DMS153 (cell line): ENCODE measurements at regions not wholly inside any gene's neighbourhood (a gene's known extent, or its start where the extent isn't known, plus 50 kb on each side); places are given as distances from the start of the nearest gene placed in this dataset.

Experiments used
- DNase-seq: peaks from one replicate; lab custom pipeline; 2025; lab: John Stamatoyannopoulos, UW

DNA sequence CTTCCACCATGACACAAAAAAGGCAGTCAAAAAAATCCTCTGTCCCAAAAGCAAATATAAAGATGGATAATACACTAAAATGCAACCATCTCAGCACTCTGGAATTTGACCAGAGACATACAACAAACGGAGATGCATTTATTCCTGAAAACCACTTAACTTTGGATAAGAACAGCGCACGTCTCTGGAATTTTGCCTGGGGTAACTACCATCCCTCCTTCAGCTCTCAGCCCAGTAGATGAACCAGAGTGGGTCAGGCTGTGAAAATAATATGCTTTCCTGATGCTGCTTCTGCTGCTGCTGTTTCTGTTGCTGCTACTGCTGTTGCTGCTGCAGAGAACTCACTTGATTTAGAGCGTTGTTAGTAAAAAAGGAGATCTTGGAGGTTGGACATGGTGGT, 133.8 kb upstream of the ACVR2A start:
- DNase-seq: no peak

DNA sequence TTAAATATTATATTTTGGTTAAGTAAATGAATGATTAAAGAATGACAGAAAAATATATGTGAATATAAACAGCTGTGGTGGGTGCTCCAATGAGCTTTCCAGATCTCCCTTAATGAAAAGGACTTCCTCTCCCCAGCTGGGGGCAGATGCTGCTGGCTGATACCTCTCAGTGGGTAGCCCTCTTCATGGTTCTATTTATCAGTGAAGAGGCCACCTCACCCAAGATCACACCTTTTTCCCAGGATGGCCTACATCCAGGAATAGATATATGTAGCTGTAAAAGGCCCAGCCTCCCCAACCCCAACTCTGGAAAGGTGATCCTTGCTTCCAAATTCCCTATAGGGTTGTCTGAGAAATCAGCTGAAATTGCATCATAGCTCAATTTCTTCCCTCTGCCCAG, 135.2 kb upstream of the ACVR2A start:
- DNase-seq: no peak

DNA sequence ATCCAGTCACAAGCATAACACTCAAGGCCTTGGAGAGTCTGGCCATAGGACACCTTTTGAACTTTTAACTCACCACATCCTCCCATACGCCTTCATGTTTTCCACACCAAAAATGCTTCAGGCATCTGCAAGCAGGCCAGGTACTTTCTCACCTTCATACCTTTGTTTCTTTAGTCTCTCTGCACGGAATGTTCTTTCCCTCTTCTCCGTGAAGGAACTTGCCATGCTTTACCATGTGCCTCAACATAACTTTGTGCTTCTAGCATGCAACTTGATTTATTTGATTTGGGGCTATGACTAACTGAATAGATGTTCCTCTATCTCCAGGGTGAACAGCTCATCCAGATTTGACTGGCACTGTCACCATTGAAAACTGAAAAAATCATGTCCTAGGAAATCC, 141.7 kb upstream of the ACVR2A start:
- no peak for DNase-seq

DNA sequence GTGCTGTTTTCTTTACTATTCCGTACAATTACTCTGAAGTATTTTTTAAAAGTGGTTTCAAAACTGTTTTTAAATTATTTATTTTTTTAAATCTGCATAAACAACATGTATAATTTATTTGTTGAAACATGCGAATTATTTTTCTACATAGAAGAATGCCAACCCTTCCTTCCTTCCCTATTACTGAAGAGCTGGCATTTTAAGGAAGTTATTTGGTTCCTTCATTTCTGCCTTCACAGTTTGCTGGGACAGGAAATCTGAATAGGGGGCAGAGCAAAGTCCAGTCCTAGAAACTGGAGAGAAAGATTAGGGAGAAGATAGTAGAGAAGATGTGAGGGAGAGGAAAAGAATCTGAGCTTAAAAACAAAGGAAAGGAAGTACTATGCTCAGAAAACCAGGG, 146.7 kb upstream of the ACVR2A start:
- DNase-seq: no peak

DNA sequence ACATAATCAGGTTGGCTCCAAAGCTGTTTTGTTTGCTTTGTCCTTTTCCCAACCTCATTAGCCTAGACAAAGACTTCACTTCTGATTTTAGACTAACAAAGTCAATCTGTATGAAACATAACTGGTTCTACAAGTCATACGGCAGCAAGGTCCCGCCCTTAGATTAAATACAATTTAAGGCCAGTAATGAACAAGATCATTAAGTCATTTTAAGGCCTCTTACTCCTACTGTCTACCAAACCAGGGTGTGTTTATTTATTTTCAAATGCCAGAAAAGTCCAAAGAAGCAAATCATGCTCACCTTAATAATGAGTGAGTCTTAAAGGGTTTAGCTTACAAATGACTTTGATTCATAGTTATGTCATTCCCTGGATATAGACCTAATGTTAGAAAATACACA, 148.4 kb upstream of the ACVR2A start:
- DNase-seq: peak; percentile 59

DNA sequence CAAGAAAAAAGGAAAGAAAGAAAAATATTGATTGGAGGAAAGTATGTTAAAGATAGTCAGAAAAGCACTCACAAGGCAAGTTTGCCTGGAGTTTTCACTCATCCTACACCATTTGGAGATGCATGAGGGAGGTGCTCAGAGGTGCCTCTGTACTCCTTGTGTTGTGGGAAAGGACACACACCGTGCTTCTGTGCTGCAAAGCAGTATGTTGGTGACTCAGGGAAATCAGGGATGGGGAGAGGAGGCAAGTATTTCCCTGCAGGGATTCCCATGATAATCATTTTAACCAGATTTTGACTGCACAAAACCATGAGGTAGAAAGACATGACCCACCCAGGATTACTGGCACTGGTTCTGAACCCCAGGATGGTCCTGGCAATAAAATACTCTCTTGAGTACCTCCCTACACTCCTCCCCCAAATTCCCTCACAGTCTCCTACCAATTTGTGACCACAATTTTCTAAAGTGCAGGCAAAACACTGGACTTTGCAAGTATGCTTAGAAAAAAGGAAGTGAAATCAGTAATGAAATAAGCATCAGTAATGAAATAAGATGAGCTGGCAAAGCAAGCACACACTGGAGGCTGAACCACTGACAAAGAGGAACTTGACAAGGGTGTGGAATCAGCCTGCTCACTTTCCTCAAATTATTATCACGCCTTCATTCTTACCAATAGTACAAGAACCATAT, 155.5 kb upstream of the ACVR2A start:
- DNase-seq: no peak

DNA sequence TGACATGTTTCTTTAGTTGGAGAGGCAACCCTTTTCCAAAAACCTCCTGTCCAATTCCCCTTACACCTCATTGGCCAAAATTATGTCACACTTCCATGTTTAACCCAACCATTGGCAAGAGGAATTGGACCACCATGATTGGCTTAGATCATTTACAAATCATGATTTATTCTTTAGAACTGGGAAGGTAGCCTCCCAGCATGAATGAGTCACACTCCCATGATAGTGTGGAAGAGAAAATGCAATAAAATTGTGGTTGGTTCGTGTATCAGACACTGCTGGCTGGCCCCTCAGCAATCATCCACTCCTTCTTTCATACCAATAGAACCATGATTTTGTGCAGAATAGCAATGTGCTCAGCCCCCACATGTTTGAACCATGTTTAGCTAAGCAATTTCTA, 156.6 kb upstream of the ACVR2A start:
- DNase-seq: no peak

DNA sequence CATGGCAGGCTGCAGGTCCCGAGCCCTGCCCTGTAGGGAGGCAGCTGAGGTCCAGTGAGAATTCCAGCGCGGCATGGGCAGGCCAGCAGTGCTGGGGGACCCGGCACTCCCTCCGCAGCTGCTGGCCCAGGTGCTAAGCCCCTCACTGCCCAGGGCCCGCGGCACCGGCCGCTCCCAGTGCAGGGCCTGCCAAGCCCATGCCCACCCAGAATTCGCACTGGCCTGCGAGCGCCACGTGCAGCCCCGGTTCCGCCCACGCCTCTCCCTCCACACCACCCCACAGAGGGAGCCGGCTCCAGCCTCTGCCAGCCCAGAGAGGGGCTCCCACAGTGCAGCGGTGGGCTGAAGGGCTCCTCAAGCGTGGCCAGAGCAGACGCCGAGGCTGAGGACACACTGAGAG, 158.5 kb upstream of the ACVR2A start:
- DNase-seq: no peak

DNA sequence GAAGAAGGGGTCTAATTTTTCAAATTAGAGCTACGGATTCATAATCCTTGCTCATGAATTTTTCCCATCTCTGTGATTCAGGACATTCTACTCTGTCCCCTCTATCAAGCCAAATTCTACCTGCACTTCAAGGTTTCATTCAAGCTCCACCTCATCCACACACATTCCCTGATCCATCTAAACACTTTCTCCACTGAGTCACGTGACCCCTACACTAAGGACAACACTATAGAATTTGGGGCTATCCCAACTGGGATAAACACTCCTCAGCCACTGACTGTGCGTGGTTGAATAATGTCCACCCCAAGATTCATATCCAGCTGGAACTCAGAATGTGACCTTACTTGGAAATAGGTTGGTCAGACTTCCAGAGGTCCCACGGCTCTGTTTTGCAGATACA, 159.9 kb upstream of the ACVR2A start:
- DNase-seq: no peak

DNA sequence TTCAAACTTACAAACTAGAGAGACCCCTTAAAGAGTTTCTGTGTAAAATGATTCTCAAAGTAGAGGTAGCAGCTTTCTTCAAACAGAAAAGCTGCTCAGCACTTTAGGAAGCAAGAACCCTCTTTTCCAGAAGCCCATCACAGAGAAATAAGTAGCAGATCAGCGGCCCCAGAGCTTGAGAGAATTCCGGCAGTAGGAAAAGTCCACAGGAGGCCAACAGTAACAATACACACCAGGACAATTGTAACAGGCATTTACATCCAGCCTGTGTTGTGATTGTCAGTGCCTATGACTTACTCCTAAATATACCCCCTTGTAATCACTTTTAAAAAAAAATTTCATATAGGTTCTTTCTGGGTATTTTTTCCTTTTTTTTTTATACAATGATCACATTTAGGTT, 161.4 kb upstream of the ACVR2A start:
- no peak for DNase-seq

DNA sequence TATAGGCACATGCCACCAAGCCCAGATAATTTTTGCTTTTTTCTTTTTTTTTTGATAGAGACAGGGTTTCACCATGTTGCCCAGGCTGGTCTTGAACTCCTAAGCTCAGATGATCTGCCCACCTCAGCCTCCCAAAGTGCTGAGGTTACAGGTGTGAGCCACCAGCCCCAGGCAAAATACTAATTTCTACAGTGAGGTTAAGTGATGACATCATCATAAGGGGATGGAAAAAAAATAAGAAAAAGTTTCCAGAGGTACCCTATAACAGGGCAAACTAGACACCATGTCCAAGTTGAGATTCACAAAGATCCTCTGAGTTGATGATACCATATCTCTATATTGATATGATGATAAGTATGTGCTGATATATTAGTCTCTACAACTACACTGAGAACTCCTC, 163.7 kb upstream of the ACVR2A start:
- no peak for DNase-seq

DNA sequence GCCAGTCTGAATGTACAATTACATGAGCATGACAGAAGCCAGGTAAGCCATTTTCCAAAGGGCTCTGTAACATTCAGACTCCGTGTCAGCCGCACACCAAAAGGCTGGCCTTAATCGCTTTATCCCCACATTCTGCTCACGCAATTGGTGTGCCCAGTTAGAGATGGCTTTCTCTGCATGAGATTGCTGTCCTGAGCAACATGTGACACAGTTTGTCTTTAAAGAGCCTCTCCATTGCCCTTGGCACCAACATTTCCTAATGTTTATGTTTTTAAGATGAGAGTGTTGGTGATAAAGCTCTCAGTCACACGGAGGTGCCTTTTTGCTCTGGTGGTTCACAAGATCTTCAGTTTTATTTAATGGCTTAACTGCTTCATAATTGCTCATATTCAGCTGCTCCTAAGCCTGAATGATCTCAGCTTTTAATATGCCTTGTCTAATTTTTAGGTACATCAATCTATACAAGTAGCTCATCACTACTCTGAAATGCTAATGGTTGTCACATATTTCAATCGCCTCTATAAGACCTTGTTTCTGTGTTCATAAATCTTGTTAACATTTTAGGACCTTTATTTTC, 164.8 kb upstream of the ACVR2A start:
- peak; percentile 93 for DNase-seq

DNA sequence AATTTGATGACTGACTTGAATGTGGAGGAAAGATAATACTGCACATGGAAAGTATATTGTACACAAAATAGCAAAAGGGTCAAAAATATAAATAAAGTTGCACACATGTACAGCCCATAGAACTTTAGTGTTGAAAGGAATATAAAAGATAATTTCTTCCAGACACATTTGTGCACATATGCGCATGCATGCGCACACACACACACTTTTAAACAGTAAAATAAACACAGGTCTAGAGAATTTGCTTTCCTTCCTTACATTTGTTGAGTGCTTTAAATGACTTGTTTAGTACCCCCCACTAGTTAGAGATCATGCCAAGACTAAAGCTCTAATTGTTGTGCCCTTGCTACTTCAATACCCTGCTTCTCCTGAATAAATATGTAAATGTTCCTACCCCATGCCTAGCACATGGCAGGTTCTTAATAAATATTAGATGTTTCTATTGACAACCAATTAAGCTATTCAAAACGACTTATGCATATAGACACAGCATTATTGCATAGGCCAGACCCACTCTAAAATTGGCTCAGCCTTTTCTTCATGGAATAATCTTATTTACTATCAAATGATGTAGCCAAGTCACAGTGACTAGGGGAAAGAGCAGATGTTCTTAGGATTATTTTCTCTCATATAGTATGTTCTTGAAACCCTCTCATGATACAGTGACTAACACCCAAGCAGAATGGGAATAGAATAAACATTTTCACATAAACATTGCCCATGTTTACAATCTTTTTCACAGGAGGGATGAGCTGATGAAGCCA, 165.5 kb upstream of the ACVR2A start:
- peak; percentile 93 for DNase-seq

DNA sequence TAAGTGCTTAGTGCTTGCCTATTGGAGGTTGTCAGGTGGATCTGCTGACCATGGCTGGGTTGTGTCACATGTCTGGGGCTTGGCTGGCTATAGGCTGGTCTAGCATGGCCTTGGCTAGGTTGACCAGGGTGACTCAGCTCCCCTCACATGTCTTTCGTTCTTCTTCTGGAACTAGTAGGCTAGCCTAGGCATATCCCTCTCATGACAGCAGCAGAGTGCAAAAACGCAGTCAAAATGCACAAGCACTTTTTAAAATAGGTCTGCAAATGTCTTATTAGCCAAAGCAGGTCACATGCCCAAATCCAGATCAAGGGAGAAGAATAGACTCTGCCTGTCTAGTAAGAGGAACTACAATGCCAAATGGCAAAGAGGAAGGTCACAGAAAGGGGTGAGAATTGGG, 179.7 kb upstream of the ACVR2A start:
- DNase-seq: no peak

DNA sequence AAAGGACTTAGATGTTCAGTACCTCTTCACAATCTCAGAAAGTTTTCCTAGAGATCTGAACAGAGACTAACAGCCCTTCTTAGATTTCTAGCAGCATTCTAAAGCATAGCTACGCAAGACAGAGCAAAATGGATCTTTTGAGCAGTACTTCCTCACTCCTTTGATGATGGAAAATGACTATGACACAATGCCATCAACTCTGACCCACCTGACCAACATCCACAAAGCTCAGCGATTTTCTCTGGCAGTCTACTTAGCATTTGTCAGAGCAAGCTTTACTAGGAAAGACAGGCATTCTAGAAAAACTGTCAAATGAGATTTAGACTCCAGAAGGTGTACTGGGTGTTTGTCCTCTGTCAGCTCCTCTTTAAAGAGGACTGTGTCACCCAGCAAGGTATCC, 180.9 kb upstream of the ACVR2A start:
- no peak for DNase-seq

DNA sequence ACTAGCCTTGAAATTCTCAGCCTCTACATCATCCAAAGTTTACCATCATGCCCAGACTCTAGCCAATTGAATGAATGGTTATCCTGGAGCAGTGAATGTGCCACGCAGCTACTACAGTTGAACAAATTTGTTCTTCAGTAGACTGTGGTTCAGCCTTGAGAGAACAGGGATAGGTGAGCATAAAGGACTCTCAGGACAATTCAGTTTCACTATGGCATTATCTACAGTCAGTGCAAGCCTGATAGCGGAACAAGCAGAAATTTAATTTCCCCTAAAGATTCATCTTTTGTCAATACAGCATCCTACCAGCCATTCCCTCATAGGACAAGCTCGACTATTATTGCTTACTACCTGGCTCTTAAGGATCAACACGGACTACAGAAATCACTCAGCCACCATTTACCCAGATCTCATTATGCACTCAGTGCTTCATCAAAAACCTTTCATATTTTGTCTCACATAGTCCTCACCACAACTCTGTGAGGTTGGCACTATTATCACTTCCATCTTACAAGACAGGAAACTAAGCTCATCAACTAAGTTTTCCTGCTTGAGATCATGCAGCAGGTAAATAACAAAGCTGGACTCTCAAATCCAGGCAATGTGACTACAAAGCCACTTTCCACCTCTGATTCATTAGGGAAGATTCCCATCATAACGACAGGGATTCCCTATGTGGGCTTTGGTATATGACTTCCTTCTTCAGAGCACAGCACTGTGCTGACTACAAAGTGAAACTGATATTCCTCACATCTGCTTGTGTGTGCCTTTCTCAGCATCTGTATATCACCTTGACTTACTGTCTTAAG, 181.5 kb upstream of the ACVR2A start:
- DNase-seq: no peak

DNA sequence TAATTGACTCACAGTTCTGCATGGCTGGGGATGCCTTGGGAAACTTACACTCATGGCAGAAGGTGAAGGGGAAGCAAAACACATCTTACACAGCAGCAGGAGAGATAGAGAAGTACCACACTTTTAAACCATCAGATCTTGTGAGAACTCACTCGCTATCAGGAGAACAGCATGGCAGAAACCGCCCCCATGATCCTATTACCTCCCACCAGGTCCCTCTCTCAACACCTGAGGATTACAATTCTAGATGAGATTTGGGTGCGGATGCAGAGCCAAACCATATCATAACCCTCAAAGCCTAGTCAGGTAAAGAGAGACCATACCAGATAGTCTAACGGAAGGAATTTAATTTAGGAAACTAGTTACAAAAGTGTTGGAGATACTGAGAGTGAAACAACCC, 182.6 kb upstream of the ACVR2A start:
- DNase-seq: no peak

DNA sequence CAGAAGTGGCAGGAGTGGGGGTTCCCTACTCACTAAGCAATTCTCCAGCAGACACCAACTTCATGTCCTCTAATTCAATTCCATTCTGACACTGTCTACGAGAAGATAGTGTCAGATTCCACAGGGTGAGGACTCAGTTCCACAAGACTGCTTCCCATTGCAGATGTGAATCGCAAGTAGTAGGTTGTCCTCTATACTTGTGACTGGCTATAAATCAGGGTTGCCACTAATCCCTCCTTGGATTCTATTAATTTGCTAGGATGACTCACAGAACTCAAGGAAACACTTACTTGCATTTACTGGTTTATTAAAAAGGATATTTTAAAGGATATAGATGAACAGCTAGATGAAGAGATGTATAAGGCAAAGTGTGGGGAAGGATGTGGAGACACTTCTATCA, 184.1 kb upstream of the ACVR2A start:
- DNase-seq: no peak

DNA sequence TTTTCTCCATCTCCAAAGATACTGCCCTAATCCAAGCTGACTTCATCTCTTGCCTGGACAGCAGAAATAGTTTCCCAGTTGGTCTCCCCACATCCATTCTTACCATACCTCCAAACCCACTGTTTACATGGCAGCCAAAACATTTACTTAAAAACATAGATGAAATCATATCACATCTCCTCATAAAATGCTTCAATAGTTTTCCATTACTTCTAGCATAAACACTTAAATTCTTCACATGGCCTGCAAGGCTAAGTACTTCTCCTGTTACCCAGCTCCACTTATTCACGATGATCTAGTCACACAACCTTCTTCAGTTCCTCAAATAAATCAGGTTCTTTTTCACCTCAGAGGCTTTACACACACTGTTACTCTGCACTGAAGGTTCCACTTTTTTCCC, 185.8 kb upstream of the ACVR2A start:
- DNase-seq: no peak

DNA sequence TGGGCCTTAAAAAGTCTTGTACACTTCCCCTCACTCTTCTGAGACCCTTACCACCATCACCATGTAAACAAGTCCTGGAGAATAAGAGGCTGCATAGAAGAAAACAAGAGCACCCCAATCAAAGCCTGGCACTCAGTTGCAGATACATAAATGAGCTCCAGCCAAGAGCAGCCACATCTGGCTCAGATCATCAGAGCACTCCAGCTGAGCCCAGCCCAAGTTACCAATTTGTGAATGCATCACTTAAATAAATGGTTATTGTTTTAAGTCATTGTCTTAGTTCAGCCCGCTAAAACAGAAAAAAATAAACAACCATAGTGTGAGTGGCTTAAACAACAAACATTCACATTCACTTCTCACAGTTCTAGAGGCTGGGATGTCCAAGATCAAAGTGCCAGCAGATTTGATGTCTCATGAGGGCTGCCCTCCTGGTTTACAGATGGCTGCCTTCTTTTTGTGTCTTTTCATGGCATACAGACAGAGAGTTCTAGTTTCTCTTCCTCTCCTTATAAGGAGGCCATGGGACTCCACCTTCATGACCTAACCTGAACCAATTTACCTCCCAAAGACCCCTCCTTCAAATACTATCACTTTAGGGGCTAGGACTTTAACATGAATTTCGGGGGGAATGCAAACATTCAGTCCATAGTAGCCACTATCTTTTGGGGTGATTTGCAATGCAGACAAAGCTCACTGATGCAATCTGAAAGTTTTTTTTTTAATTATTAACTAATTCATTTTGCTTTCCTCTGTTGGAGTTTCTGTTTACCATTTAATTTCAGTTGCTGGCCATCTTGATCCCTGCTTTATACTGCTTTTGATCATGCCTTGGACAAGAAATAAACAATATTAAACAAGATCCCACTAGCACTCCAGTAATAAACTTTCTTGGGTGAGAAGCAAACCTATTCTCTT, 187.5 kb upstream of the ACVR2A start:
- no peak for DNase-seq

DNA sequence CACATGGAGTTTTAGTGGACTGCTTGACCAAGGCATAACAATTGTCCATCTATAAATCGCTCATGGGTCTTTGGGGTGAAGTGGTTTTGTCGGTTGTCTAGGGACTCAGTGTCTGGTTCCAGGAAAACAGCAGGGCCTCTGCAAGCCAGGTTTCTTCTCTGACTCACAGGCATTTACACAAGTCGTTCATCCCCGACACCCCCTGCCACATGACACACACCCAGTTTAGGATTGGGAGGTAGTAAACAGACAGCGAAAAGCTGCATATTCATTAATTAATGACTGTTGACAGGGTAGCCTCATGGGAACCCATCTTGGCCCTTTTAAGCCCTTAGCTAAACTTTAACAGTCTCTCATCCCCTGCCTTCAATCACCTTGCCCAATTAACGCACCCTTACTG, 194.8 kb upstream of the ACVR2A start:
- DNase-seq: no peak

DNA sequence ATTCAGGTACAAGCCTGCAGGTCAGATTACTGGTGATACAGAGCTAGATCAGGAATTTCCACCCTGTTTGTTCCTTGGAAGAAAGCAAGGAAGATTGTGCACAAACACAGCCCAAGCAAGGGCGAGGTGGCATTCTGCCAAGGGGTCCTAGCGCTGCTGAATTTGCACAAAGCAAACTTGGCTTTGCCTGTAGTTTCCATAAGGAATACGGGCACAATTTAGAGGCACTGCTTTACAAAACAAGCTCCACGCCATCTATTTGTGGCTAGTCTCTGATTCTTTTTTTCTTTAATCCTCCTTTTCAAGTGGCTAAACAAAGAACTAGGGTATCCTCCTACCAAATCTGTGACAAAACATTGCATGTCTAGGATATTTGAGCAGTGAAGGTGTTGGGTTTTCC, 195.5 kb upstream of the ACVR2A start:
- no peak for DNase-seq
